GM18858 (cell line): ENCODE measurements at regions not wholly inside any gene's neighbourhood (a gene's known extent, or its start where the extent isn't known, plus 50 kb on each side); places are given as distances from the start of the nearest gene placed in this dataset.
"Not testable (repeated sequence)": the region's sequence is repeated elsewhere in the genome, so short reads cannot be mapped to it uniquely, and the experiment has no call there.

ENCODE experiments used
- ATAC-seq: cut with Tn5 transposase; IDR thresholded peaks from one replicate; pipeline ENCODE4 v1.9.1; 2021; ENCODE audit not compliant: unreplicated experiment

GRCh38 chr9:66764799-66765493 lies 135.6 kb upstream of the ZNF658 start:
- peak; percentile 99 for ATAC-seq

DNA sequence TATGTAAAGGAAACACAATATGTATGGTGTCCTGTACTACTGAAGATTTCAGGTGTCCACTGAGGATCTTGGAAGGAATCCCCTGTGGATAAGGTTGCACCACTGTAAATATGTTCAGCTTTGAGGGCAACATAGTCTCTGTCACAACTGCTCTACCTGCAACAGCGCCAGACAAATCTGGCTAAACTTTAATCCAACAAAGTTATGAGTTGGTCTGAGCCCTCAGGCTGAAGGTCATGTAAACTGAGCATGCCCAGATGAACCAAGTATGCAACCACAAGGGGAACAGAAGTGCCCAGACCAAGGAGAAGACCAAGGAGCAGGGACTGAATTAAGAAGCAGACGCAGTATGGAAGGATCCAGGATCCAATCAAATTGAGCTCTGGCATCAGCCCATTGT lies 135.0 kb upstream of the ZNF658 start:
- ATAC-seq = not testable (repeated sequence)

DNA sequence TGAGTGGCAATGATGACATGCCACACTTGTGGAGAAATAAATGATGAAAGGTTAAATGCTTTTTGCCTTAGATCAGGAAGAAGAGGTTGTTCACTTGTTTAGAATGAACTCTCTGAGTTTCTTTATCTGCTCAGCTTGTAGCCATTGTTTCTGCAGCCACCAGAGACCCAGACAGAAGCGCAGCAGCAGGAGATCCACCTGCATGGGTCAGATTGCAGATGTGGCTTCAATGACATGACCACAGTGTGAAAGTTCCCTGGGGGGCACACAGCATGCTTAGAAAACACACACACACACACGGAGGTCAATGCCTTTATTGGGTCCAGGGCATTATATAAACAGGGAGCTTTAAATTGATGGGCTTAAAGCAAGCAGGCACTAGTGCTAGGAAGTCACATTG lies 129.0 kb upstream of the ZNF658 start:
- not testable (repeated sequence) for ATAC-seq

- not testable (repeated sequence) for ATAC-seq
Observed at GRCh38 chr9:66774618-66775017, 125.9 kb upstream of the ZNF658 start.

DNA sequence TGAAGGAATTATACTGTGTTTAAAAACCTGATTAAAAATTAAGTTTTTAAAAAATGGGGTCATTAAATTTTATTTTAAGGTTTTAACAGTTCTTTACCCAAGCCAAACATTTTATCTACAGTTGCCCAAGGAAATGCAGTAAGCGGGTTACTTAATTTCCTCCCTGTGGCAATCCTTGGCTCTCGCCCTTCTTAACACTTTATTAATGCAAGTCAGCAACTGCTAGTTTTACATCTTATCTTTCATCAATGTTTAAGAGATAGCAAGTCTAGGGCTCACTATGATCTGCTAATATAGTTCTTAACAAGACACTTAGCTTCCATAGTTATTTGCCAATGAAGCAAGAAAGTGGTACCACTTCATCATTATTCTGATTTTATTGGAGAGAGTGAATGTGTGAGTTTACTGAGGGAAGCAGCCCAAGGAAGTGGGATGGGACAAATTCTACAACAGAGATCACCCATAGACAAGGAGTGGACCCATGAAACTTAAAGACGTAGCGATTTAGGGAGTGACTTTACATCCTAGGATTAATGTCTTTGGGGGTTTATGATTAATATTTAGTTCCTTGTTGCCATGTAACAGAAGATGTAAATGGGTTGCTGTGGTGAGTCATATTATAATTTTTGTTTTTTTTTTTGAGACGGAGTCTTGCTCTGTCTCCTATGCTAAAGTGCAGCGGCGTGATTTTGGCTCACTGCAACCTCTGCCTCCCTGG lies 120.4 kb upstream of the ZNF658 start:
- ATAC-seq = not testable (repeated sequence)

GRCh38 chr9:66781240-66781639 lies 119.3 kb upstream of the ZNF658 start:
- not testable (repeated sequence) for ATAC-seq

- ATAC-seq = not testable (repeated sequence)
Observed at GRCh38 chr9:66782010-66782409, 118.5 kb upstream of the ZNF658 start.

DNA sequence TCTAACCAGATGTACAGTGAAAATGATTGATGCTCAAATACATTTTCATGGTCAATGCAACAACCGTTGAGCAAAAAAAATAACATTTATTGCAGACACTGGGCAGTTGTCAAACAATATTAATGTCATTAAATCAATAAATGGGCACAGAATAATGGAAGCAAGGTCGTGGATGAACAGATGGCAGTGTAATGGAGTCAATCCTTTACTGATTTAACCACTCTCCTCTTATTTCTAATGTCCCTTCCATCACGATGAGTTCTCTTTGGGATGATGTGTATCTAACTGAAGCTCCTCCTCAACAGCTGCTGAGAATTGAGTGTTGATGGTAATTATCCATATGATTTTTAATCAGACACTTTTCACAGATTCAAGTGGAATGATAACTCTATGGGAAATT lies 114.9 kb upstream of the ZNF658 start:
- ATAC-seq = not testable (repeated sequence)

- ATAC-seq = not testable (repeated sequence)
Observed at GRCh38 chr9:66791092-66791750, 109.3 kb upstream of the ZNF658 start.

DNA sequence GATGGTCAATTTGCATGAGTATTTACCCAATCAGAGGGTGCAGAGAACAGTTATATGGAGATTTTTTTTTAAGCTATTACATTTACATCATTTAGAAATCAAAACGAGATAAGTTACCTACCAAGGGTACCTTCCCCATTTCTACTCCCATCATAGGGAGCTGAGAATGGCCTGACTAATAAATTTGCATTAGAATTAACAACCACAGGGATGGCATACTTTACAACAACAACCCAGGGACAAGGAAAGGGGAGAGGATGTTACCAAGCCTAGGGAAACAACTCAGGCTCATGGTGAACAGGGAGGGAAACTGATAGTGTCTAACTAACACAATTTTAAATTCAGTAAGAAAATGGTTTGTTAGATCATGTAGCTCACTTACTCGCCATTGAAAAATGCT lies 105.8 kb upstream of the ZNF658 start:
- not testable (repeated sequence) for ATAC-seq

GRCh38 chr9:66795723-66796503 lies 104.6 kb upstream of the ZNF658 start:
- not testable (repeated sequence) for ATAC-seq

GRCh38 chr9:66797905-66798616 lies 102.5 kb upstream of the ZNF658 start:
- not testable (repeated sequence) for ATAC-seq

- ATAC-seq = not testable (repeated sequence)
Observed at GRCh38 chr9:66803619-66804018, 96.9 kb upstream of the ZNF658 start.

DNA sequence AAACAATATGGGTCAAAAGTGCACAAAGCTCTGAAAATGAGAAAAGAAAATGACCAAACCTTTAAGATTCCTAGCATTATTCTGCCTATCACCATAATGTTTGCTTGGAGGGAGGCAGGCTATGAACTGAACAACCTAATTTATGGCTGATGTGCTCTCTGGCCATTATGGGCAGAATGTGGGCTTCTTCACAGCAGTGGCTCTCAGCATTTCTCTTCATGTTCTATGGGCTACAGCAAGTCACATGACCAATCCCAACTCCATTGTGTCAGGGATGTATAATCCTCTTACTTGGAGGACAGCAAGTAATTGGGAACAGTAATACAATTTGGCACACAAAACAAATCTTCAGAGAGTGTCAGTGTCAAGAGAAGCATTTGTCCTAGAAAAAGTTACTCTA lies 90.3 kb upstream of the ZNF658 start:
- not testable (repeated sequence) for ATAC-seq

DNA sequence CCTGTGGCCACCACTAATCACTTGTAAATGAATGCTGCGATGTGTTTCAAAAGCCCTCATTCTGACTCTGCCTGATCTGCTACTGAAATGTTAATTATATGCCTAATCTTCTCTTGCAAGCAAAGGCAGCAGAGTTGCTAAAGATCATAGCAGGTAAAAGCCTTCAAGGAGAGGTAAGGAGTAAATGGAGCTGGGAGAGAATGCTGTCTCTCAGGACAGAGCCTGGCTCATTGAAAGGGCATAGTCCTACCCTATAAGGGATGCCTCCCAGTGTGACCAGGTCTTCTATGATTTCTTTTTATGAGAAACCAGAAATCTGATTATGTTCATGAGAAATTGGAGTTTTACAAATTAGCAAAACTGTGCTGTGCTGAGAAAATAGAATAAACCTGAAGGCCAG lies 88.2 kb upstream of the ZNF658 start:
- ATAC-seq = not testable (repeated sequence)

- not testable (repeated sequence) for ATAC-seq
Observed at GRCh38 chr9:66812967-66813366, 87.6 kb upstream of the ZNF658 start.

- ATAC-seq = not testable (repeated sequence)
Observed at GRCh38 chr9:66814038-66814437, 86.5 kb upstream of the ZNF658 start.

DNA sequence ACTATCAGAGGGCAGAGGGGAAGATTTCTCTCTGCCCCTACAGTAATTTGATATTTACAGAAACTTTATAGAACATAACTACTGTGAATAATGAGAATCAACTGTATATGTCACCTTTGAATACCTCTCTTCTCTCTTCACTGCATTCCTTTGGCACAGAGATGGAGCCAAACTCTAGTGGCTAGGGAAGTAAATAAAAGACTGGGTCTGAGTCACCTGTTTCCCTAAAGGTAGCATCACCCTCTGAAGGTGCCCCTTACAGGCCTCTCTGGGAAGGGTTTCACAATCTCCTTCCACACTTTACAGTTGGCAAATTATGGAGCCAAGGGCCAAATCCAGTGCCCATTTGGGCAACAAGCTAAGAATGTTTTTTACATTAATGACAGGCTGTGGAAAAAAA lies 81.0 kb upstream of the ZNF658 start:
- ATAC-seq = not testable (repeated sequence)

DNA sequence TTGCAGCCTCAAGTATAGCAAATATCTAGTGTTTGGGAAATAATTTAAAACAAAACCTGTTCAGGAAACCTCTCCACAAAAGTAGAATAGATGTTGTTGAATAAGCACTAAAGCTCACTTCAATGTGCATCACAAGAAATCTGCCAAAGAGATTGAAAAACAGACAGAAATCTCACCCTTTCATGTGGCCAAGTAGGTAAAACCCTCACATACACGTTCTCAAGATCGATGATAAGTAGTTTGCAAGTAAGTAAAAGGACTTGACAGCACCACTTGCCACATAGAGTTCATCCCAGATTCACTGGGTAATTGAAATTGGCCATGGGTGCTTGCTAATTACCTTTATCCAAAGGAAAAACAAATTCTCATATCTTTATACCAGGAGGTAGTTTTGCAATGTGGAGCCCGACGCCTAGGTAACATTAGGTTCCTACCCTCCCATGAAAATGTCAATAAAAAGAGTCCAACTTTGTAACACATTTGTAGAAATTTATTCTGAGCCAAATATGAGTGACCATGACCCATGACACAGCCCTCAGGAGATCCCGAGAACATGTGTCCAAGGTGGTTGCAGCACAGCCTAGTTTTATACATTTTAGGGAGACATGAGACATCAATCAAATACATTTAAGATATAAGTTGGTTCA lies 80.4 kb upstream of the ZNF658 start:
- not testable (repeated sequence) for ATAC-seq

- ATAC-seq = not testable (repeated sequence)
Observed at GRCh38 chr9:66824169-66824568, 76.4 kb upstream of the ZNF658 start.
